SK-N-SH (cell line): ENCODE measurements at regions not wholly inside any gene's neighbourhood (a gene's known extent, or its start where the extent isn't known, plus 50 kb on each side); places are given as distances from the start of the nearest gene placed in this dataset.

Source experiments
- CTCF ChIA-PET: fragments of 300-600, 350-600 bp; formaldehyde crosslinking; extraction: SDS; loops from one replicate; lab custom pipeline; 2021; lab: Yijun Ruan, JAX
- POLR2A ChIA-PET: fragments of 350-600 bp; sonication (Branson Sonifier 250); formaldehyde crosslinking; extraction: SDS; loops from one replicate; lab custom pipeline; 2020; ENCODE audit warnings: antibody characterized with exemption, inconsistent platforms; lab: Yijun Ruan, JAX
- DNase-seq: peaks from one replicate; pipeline ENCODE4 v3.0.0; 2012
- H2AFZ ChIP-seq: fragments of 200-600 bp; sonication (generic); 2 replicates; pipeline ENCODE4 v1.8.1; 2016; ENCODE audit warnings: antibody characterized with exemption, mild to moderate bottlenecking, low read depth
- H3F3A ChIP-seq: fragments of 200-600 bp; sonication (generic); replicated peaks from 2 replicates; pipeline ENCODE3; 2016; ENCODE audit warnings: antibody characterized with exemption, mild to moderate bottlenecking; ENCODE audit not compliant: insufficient read depth
- H3K27ac ChIP-seq, 2 experiments: fragments of 200-500 bp in 1 of 2; fragments of 200-600 bp in 1 of 2; sonication (Bioruptor generic) in 1 of 2; sonication (generic), shearing (Covaris generic) in 1 of 2; 2 replicates each; pipeline versions ENCODE4 v1.5.1 to v1.6.1; 2014 to 2016; ENCODE audit warnings: low read depth in 2 of 2, inconsistent platforms in 1 of 2, low read length in 1 of 2, mild to moderate bottlenecking in 1 of 2, mixed read lengths in 1 of 2
- H3K27me3 ChIP-seq: fragments of 200-600 bp; sonication (generic), shearing (Covaris generic); 2 replicates; pipeline ENCODE4 v1.6.1; 2016; ENCODE audit warnings: mixed run types; ENCODE audit not compliant: insufficient read depth
- H3K36me3 ChIP-seq, 2 experiments: fragments of 200-500 bp in 1 of 2; fragments of 200-600 bp in 1 of 2; sonication (Bioruptor generic) in 1 of 2; sonication (generic) in 1 of 2; replicated peaks in 1 of 2; 2 replicates each; pipeline versions ENCODE3 to v1.5.1; 2014 to 2016; ENCODE audit warnings: low read length in 1 of 2, mild to moderate bottlenecking in 1 of 2; ENCODE audit not compliant: insufficient read depth in 2 of 2, control insufficient read depth in 1 of 2
- H3K4me1 ChIP-seq, 2 experiments: fragments of 200-500 bp in 1 of 2; fragments of 200-600 bp in 1 of 2; sonication (Bioruptor generic) in 1 of 2; sonication (generic), shearing (Covaris generic) in 1 of 2; 2 replicates each; pipeline versions ENCODE4 v1.5.1 to v1.6.1; 2014 to 2016; ENCODE audit warnings: low read depth in 1 of 2, low read length in 1 of 2, mixed run types in 1 of 2; ENCODE audit not compliant: insufficient read depth in 2 of 2, control insufficient read depth in 1 of 2
- H3K4me2 ChIP-seq: fragments of 200-600 bp; sonication (generic), shearing (Covaris generic); 2 replicates; pipeline ENCODE4 v1.6.1; 2017; ENCODE audit warnings: mixed run types
- H3K4me3 ChIP-seq, 2 experiments: fragments of 200-500 bp in 1 of 2; fragments of 200-600 bp in 1 of 2; sonication (Bioruptor generic) in 1 of 2; sonication (generic), shearing (Covaris generic) in 1 of 2; 2 replicates each; pipeline versions ENCODE4 v1.5.1 to v1.8.1; 2014 to 2016; ENCODE audit warnings: low read depth in 2 of 2, inconsistent platforms in 1 of 2, low read length in 1 of 2, mild to moderate bottlenecking in 1 of 2, mixed read lengths in 1 of 2, moderate library complexity in 1 of 2
- H3K79me2 ChIP-seq: fragments of 200-600 bp; sonication (generic); 2 replicates; pipeline ENCODE4 v1.8.1; 2017; ENCODE audit warnings: mild to moderate bottlenecking; ENCODE audit not compliant: insufficient read depth
- H3K9ac ChIP-seq: fragments of 200-600 bp; sonication (generic); 2 replicates; pipeline ENCODE4 v1.6.1; 2017; ENCODE audit warnings: mixed run types
- H3K9me2 ChIP-seq: fragments of 200-600 bp; sonication (generic); 2 replicates; pipeline ENCODE4 v1.6.1; 2017; ENCODE audit warnings: mixed run types
- H3K9me3 ChIP-seq: fragments of 200-600 bp; sonication (generic); 2 replicates; pipeline ENCODE4 v1.6.1; 2017; ENCODE audit warnings: mixed run types, mild to moderate bottlenecking, moderate library complexity
- H4K20me1 ChIP-seq: fragments of 200-600 bp; sonication (generic); 2 replicates; pipeline ENCODE4 v1.6.1; 2017; ENCODE audit warnings: mild to moderate bottlenecking, mixed run types; ENCODE audit not compliant: insufficient read depth
- EZH2phosphoT487 ChIP-seq: fragments of 200-600 bp; sonication (generic); IDR thresholded peaks from 2 replicates; pipeline ENCODE4 v1.6.1; 2017; ENCODE audit warnings: low read depth, mixed run types, mild to moderate bottlenecking, antibody characterized with exemption, moderate library complexity, borderline replicate concordance
- FOXJ3 ChIP-seq: sonication (generic); formaldehyde crosslinking; IDR thresholded peaks from 2 replicates; pipeline ENCODE4 v1.5.1; 2020; ENCODE audit warnings: mild to moderate bottlenecking, missing genetic modification reagents
- FOXM1 ChIP-seq: IDR thresholded peaks from 2 replicates; pipeline ENCODE4 v1.4.0; 2012; ENCODE audit warnings: low read depth, mild to moderate bottlenecking
- GABPA ChIP-seq: IDR thresholded peaks from 2 replicates; pipeline ENCODE4 v1.4.0; 2012; ENCODE audit warnings: low read depth, mild to moderate bottlenecking
- JUND ChIP-seq: IDR thresholded peaks from 2 replicates; pipeline ENCODE4 v1.4.0; 2012
- MXI1 ChIP-seq: IDR thresholded peaks from 2 replicates; pipeline ENCODE4 v1.6.1; 2012; ENCODE audit warnings: mild to moderate bottlenecking, low read depth, low read length, improper control_type of control experiment
- NFIC ChIP-seq: IDR thresholded peaks from 2 replicates; pipeline ENCODE4 v1.4.0; 2012; ENCODE audit warnings: borderline replicate concordance
- PBX3 ChIP-seq: IDR thresholded peaks from 2 replicates; pipeline ENCODE4; 2012
- RCOR1 ChIP-seq: fragments of 150-350 bp; IDR thresholded peaks from 2 replicates; pipeline ENCODE4 v1.6.1; 2017; ENCODE audit warnings: antibody characterized with exemption, low read length
- SIN3A ChIP-seq: IDR thresholded peaks from 2 replicates; pipeline ENCODE4 v1.6.1; 2012; ENCODE audit warnings: low read depth, mild to moderate bottlenecking, low read length, moderate library complexity, borderline replicate concordance
- TAF1 ChIP-seq: IDR thresholded peaks from 2 replicates; pipeline ENCODE4 v1.6.1; 2012; ENCODE audit warnings: low read depth, mild to moderate bottlenecking, low read length, moderate library complexity, borderline replicate concordance
- TCF12 ChIP-seq: IDR thresholded peaks from 2 replicates; pipeline ENCODE4 v1.4.0; 2012
- TEAD4 ChIP-seq: IDR thresholded peaks from 2 replicates; pipeline ENCODE4 v1.4.0; 2012; ENCODE audit warnings: mild to moderate bottlenecking, borderline replicate concordance; ENCODE audit not compliant: insufficient read depth
- WGBS: methylation state at CpG from one replicate; pipeline ENCODE4 v1.1.6; 2017; ENCODE audit warnings: low lambda C conversion rate; 5-methylcytosine and 5-hydroxymethylcytosine counted together
- TF ChIP-seq, protein P1 (sequence below): IDR thresholded peaks from 2 replicates; pipeline ENCODE4 v1.4.0; 2012; ENCODE audit warnings: low read depth, borderline replicate concordance
- TF ChIP-seq, protein P2 (sequence below): fragments of 200-600 bp; sonication (generic); IDR thresholded peaks from 2 replicates; pipeline ENCODE4 v1.6.1; 2017; ENCODE audit warnings: antibody characterized with exemption, mild to moderate bottlenecking, moderate library complexity
- TF ChIP-seq, protein P3 (sequence below): IDR thresholded peaks from 2 replicates; pipeline ENCODE4 v1.6.1; 2012; ENCODE audit warnings: mild to moderate bottlenecking, low read depth, low read length, moderate library complexity

- no peak for TF ChIP-seq FOXM1
These were observed 418.6 kb downstream of the MN1 start (continued) for GRCh38 chr22:27382947-27383346.

DNA sequence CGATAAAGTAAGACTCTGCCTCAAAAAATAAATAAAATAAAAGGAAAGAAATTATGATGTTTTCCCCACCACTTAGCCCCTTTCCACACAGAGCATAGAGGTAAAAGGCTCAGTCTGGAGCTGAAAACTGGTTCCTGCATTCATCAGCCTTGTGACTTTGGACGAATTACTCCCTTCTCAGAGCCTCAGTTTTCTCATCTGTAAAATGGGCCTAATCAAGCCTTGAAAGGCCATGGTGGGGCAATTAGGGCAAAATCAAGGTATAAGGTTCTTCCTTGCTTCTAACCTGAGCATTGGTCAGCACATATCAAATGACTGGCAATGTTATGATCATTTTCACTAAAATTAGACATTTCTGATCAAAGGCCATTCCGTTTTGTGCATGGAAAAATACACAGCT lies 417.7 kb downstream of the MN1 start:
- POLR2A ChIA-PET, result no interaction called here
- Histone ChIP-seq H2AFZ (no peak overlapping the region), H3K36me3 (no peaks in the 10 kb centered on the region), H3K4me2 (no peak overlapping the region), H3F3A (no peaks in the 10 kb centered on the region), H3K9me2 (no peaks in the 10 kb centered on the region), H3K9ac (no peak overlapping the region), H3K9me3 (no peaks in the 10 kb centered on the region), H3K27ac (no peak overlapping the region)
- WGBS, result 56% methylated on average over 3 of the region's 3 CpGs
- TF ChIP-seq SIN3A, result no peak
- TF ChIP-seq JUND, result no peak
- no peak for TF ChIP-seq MXI1
- no peak for TF ChIP-seq FOXJ3 (CRISPR knock-in tag)
- TF ChIP-seq NFIC, result no peak
- TF ChIP-seq EZH2phosphoT487, result no peak
- TF ChIP-seq, protein P1, sequence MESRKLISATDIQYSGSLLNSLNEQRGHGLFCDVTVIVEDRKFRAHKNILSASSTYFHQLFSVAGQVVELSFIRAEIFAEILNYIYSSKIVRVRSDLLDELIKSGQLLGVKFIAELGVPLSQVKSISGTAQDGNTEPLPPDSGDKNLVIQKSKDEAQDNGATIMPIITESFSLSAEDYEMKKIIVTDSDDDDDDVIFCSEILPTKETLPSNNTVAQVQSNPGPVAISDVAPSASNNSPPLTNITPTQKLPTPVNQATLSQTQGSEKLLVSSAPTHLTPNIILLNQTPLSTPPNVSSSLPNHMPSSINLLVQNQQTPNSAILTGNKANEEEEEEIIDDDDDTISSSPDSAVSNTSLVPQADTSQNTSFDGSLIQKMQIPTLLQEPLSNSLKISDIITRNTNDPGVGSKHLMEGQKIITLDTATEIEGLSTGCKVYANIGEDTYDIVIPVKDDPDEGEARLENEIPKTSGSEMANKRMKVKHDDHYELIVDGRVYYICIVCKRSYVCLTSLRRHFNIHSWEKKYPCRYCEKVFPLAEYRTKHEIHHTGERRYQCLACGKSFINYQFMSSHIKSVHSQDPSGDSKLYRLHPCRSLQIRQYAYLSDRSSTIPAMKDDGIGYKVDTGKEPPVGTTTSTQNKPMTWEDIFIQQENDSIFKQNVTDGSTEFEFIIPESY, result no peak
- TF ChIP-seq, protein P2, sequence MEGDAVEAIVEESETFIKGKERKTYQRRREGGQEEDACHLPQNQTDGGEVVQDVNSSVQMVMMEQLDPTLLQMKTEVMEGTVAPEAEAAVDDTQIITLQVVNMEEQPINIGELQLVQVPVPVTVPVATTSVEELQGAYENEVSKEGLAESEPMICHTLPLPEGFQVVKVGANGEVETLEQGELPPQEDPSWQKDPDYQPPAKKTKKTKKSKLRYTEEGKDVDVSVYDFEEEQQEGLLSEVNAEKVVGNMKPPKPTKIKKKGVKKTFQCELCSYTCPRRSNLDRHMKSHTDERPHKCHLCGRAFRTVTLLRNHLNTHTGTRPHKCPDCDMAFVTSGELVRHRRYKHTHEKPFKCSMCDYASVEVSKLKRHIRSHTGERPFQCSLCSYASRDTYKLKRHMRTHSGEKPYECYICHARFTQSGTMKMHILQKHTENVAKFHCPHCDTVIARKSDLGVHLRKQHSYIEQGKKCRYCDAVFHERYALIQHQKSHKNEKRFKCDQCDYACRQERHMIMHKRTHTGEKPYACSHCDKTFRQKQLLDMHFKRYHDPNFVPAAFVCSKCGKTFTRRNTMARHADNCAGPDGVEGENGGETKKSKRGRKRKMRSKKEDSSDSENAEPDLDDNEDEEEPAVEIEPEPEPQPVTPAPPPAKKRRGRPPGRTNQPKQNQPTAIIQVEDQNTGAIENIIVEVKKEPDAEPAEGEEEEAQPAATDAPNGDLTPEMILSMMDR, result no peak
- TF ChIP-seq, protein P3, sequence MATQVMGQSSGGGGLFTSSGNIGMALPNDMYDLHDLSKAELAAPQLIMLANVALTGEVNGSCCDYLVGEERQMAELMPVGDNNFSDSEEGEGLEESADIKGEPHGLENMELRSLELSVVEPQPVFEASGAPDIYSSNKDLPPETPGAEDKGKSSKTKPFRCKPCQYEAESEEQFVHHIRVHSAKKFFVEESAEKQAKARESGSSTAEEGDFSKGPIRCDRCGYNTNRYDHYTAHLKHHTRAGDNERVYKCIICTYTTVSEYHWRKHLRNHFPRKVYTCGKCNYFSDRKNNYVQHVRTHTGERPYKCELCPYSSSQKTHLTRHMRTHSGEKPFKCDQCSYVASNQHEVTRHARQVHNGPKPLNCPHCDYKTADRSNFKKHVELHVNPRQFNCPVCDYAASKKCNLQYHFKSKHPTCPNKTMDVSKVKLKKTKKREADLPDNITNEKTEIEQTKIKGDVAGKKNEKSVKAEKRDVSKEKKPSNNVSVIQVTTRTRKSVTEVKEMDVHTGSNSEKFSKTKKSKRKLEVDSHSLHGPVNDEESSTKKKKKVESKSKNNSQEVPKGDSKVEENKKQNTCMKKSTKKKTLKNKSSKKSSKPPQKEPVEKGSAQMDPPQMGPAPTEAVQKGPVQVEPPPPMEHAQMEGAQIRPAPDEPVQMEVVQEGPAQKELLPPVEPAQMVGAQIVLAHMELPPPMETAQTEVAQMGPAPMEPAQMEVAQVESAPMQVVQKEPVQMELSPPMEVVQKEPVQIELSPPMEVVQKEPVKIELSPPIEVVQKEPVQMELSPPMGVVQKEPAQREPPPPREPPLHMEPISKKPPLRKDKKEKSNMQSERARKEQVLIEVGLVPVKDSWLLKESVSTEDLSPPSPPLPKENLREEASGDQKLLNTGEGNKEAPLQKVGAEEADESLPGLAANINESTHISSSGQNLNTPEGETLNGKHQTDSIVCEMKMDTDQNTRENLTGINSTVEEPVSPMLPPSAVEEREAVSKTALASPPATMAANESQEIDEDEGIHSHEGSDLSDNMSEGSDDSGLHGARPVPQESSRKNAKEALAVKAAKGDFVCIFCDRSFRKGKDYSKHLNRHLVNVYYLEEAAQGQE, result no peak
- TF ChIP-seq GABPA, result no peak
- TF ChIP-seq TEAD4, result no peak
- no peak for TF ChIP-seq TAF1
- TF ChIP-seq TCF12, result no peak
- no peak for TF ChIP-seq PBX3
- TF ChIP-seq RCOR1, result no peak
- TF ChIP-seq, all 33 proteins: peak for 0
- no peak overlapping the region for H3K4me3 ChIP-seq
- H4K20me1 ChIP-seq, result no peaks in the 10 kb centered on the region
- peaks cover 92% of the 10 kb centered on the region for H3K27me3 ChIP-seq
- DNase-seq, result no peak
- H3K79me2 ChIP-seq, result no peaks in the 10 kb centered on the region
- H3K4me1 ChIP-seq, result peaks cover 0 to 11% of the 10 kb centered on the region in 2 experiments; a peak in 2 of 4 replicates
- CTCF ChIA-PET, result interaction anchor here (2.9 kb wide), 1 partner anchor 21 kb away, joined by 12 read pairs; no protein-coding TSS in a partner anchor
